NCI-H526 treated with DMSO at 0.1 percent for 48 hours (cell line): ENCODE measurements at regions not wholly inside any gene's neighbourhood (a gene's known extent, or its start where the extent isn't known, plus 50 kb on each side); places are given as distances from the start of the nearest gene placed in this dataset.

ENCODE experiments used
- DNase-seq: peaks from one replicate; lab custom pipeline; 2025; lab: John Stamatoyannopoulos, UW

DNA sequence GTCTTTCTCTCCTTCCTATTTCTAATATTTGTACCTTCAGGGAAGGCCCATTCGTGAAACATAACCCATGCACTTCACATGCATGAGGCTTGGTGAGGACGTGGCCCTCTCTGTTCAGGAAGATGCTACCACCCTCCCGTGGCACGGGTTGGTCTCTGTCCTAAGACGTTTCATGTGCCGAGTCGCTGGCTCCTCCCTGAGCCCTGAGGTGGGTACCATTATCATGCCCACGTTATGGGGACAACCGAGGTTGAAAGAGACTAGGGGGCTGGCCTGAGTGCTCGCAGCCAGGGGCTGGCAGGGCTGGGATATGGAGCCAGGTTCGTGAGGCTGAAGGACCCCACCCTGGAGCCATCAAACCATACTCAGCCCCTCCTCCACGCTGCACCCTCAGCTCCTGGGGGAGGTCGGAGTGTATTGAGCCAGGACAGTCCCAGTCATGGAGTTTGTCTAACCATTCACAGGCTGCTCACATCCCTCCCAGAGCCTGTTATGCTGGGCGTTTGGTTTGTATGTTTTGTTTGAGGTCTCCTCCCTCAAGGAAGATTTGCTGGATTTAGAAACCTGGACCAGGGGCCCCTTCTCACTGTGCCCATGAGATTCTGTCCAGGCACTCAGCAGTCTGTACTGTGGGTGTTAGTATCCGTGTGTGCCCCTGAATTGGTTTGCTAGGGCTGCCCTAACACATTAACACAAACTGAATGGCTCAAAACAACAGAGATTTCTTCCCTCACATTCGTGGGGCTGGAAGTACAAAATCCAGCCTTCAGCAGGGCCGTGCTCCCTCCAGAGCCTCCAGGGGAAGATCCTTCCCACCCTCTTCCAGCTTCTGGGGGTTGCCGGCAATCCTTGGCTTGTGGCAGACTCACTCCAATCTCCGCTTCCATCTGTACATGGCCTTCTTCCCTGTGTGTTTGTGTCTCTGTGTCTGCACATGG lies 88.3 kb downstream of the ANKRD60 start:
- DNase-seq, result no peak

DNA sequence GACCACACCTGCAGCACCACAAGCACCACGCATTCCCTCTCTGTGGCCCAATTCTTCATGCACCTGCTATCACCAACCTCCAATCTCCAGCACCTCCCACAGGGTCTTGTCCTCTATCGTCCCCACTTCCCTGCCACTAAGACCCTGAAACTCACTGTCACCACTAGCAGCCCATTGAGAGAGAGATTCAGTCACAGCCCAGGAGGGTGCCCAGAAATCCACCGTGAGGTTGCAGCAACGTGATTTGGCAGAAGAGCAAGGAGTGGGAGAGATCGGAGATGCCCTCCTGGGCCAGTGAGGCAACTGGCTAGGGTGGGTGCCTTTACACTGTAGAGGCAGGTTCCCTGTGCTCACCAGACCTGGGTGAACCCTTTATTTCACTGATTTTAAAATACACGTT lies 90.1 kb downstream of the ANKRD60 start:
- DNase-seq, result no peak

DNA sequence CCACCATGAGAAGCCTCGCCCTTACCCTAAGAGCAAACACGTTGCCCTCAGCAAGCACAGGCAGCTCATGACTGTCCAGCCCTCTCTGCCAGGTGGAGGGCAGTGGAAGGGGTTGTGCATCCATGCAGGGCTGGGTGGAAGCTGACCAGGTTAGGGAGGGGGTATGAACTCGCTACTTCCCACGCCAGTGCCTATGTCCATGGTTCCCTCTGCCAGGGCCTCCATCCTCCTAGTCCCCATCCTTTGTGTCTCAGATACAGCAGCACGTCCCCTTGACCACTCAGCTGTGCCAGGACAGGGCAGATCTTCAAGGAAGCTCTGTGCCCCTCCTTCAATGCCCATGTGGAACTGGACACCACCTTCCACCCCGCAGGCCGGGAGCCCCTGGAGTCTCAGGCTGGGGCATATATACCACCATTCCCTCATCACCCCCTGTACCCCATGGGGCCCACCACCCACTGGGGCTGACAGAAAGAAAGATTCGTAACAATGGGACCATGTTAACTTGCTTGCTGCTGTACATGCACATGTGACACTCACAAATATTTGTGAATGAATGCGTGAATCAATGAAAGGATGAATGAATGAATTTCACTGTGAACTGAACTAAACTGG lies 90.7 kb downstream of the ANKRD60 start:
- no peak for DNase-seq

DNA sequence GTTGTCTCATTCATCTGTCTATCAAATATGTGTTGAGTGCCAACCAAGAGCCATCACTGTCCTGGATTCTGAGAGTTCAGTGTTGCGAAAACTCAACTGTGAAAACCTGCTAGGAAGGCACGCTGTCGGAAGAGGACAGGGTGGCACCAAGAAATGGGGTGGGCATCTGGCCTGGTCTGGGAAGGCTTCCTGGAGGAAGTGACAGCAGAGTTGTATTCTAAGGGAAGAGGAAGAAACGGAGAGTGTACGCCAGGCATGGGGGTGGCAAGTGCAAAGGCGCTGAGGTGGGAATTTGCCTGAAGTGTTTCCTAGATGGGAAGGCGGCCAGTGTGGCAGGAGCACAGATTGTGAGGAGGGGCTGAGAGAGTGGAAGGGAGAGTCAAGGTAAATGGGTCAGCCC lies 91.2 kb downstream of the ANKRD60 start:
- no peak for DNase-seq

- no peak for DNase-seq
Observed at GRCh38 chr20:58136149-58136484, 92.3 kb downstream of the ANKRD60 start.

DNA sequence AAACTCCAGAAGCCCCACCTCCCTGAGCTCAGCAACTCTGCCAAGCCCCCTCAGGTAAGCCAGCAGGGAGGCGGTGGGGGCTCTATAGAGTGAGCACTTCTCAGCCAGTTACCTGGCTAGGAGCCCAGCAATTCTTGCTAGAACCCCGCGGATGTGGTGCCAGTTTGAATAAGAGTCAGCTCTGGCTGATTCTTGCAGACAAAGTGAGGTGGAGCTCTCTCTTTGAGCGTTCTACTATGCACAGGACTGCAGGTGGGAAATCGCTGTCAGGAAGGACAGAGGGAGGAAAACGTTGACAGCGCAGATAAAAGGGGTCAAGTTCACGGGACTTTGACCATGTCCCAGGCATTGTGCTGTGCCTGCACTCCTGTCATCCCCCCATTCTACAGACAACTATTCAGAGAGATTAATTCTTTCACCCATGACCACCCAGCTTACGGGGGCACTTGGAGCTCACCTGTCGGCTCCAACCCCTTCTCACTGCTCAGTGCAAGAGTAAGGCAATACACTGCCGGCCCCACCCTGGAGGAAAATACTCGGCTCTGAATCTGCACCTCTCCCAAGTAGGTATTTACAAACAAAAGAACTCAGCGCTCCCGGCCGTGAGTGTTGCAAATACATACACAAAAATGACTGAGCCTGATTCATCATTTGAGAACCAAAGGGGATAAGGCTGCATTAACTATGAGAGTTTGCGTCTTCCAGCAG lies 92.9 kb downstream of the ANKRD60 start:
- DNase-seq, result no peak

DNA sequence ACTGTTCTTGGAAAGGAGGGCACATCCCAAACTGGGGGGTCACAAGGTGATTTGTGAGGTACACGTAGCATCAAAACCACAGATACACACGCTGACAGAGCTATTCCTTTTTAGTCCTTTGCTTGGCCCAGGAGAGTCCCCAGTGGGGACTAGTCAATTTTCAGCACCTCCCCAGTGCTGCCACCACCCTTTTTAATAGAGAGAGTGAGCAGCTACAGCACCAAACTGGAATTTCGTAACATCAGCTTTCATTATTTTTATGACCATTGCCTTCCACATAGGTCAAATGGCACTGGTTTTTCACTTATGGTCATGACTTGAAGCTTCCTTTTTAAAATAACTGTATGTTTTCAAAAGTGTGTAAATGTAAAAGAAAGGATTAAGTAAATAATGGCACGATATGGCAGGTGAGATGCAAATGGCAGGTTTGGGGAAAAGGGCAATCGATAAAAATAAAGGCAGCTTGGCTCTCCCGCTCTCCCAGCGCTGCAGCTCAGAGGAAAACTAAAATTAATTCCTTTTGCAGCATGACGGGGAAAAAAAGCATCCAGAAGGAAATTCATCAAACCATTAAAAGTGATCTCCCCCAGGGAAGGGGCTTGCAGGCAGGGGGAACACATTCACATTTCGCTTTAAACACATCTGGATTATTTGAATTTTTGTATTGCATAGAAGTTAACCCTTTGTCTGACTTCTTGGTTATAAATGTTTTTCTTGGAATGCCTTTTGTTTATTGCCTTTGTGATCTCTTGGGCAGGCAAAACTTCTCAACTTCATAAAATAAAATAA lies 95.2 kb downstream of the ANKRD60 start:
- no peak for DNase-seq

GRCh38 chr20:58131551-58132142 lies 96.8 kb downstream of the ANKRD60 start:
- DNase-seq, result no peak

GRCh38 chr20:58131151-58131550 lies 97.3 kb downstream of the ANKRD60 start:
- DNase-seq, result no peak

DNA sequence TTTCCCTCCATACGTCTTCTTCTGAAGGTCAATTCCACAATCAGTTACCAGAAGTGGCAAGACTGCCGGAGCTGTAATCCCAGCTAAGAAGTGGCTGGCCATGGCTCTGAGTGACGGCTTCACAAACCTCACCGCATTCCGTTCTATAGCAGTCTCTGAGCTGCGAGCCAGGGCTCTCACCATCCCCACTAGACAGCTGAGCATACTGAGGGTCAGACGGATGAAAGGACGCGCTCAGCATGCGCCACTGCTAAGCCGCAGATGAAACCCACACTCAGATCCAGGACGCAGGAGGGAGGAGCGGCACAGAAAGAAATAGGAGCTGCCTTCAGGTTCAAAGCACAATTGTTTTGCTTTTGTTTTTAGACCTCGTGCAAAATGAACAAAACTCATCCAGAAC lies 97.9 kb downstream of the ANKRD60 start:
- no peak for DNase-seq

DNA sequence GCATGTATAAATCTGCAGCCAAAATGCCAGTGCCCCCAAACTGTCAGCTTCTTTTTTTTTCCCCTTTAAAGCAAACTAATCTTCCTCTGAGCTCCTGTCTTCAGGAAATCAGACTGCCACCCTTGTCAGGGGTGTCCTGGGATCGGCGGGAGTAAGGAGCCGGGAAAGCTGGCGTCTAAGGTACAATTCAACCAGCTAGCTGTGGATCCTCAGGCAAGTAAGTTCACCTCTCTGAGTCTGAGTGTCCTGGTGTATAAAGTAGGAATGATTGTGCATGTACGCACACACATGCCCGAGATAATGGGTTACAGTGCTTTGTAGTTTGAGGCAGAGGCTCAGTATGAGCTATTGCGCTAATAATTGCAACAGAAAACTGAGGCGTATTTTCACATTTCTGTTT lies 98.3 kb downstream of the ANKRD60 start:
- no peak for DNase-seq

- DNase-seq, result no peak
Observed at GRCh38 chr20:58129721-58130151, 98.7 kb downstream of the ANKRD60 start.

DNA sequence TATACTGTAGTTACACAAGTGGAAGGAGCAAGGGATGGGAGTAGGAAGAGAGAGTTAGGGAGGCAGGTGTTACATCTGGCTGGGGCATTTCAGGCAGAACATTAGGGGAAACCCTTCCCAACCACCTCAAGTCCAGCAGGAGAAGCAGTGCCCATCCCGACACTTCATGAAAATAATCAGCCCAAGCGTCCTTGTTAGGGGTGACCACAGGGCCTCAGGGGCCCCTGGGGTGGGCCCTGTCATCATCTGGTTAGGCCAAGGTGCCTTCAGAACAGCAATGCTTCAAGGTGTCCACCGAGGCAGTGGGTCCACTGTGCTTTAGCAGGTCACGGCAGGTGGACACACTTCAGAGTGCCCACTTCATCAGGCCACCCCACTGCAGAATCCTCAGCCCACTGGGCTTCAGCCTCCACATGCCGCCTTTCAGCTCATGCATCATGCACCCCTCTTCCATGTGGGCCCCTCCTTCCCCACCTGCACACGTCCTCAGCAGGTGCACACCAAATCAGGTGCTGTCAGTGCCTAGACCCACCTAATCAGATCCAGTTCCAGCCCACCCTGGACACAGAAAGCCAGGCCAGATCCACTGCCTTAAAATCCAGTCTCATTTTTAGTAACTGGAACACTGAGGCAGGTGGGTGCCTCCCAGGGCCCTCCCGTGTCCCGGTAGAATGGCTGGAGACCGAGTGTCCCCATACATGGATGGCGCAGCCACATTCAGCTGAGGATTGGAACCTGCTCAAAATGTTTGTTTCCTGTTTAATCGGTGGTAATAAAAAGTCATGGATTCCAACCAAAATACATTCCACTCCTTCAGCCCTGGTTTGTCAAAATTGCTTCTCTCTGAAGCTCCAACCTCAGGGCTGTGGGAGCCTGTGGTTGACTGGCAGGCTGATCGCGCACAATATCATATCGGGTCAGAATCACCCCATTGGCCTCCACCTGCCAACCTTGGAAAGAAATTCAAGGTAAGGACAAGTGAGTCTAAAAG lies 99.5 kb downstream of the ANKRD60 start:
- no peak for DNase-seq

- DNase-seq, result no peak
Observed at GRCh38 chr20:58127701-58128111, 100.7 kb downstream of the ANKRD60 start.

- no peak for DNase-seq
Observed at GRCh38 chr20:58125726-58126125, 102.7 kb downstream of the ANKRD60 start.

- no peak for DNase-seq
Observed at GRCh38 chr20:58117944-58118343, 110.5 kb downstream of the ANKRD60 start.

DNA sequence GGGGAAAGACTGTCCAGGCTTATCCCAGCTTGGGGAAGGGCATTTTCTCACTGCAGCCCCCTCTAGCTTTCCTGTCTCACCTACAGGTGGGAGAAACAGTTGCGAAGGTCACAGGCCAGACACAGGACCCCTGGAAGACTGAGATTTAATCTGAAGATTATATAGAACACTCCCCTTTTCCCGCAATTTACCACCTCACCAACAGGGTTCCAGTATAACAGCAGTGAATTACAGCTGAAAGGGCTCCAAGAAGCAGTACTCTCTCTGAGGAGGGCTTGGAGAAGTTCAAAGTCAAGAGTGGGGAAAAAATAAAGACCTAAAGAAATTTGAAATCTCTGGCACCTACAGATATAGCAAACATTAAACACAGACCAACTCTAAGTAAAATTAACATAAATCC lies 111.9 kb downstream of the ANKRD60 start:
- DNase-seq, result no peak

DNA sequence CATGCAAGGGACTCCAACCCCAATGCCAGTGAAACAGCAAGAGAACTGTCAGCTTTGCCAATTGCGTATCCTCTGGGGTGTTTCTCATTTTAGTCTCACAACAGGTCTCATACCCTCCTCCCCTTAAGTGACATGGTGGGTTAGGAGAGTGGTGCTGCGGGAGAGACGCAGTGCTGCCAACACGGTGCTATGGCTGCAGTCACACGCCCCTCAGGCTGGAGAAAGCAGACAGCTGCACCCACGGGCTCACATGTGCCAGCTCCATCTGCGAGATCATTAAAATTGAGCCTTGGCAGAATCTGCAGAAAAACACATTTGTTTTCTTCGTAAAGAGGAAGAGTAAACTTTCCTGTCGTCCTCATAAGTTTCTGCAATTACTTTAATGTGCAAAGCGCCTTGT lies 114.7 kb downstream of the ANKRD60 start:
- DNase-seq, result no peak

GRCh38 chr20:58112017-58112781 lies 116.3 kb downstream of the ANKRD60 start:
- no peak for DNase-seq
